ENCODE measurements at regions not wholly inside any gene's neighbourhood (a gene's known extent, or its start where the extent isn't known, plus 50 kb on each side); places are given as distances from the start of the nearest gene placed in this dataset.

DNA sequence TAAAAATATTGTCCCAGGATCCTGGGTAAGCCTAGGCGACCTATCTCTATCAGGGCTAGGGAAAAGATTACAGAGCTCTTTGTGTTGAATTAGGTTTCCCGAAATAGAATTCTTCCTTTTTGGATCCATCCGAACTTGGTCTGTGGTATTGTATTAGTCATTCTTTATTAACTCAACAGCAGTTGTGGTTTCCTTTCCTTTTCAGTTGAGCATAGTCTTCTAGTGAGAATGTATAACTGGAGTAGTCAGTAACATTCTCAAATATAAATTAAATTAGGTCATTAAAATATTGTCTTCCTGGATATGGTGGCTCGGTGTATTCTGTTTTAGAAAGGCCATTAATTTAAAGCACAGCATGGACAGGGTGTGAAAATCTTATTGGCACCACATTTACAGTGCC is 520.4 kb downstream of the NLGN4X start:
- TF ChIP-seq POLR2A (IDR thresholded peaks at IDR 0.05; ENCODE audit: low read depth, low read length) (no peak), MAZ (IDR thresholded peaks at IDR 0.05; ENCODE audit: borderline replicate concordance, low read depth, low read length) (no peak), RCOR1 (IDR thresholded peaks at IDR 0.05; ENCODE audit: insufficient replicate concordance, low read length) (no peak)
- TF ChIP-seq, protein P1, sequence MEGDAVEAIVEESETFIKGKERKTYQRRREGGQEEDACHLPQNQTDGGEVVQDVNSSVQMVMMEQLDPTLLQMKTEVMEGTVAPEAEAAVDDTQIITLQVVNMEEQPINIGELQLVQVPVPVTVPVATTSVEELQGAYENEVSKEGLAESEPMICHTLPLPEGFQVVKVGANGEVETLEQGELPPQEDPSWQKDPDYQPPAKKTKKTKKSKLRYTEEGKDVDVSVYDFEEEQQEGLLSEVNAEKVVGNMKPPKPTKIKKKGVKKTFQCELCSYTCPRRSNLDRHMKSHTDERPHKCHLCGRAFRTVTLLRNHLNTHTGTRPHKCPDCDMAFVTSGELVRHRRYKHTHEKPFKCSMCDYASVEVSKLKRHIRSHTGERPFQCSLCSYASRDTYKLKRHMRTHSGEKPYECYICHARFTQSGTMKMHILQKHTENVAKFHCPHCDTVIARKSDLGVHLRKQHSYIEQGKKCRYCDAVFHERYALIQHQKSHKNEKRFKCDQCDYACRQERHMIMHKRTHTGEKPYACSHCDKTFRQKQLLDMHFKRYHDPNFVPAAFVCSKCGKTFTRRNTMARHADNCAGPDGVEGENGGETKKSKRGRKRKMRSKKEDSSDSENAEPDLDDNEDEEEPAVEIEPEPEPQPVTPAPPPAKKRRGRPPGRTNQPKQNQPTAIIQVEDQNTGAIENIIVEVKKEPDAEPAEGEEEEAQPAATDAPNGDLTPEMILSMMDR (conservative IDR thresholded peaks at IDR 0.05; ENCODE audit: low read depth, low read length): no peak

Data from IMR-90 (cell line).